NCI-H2171 treated with DMSO at 0.1 percent for 48 hours (cell line): ENCODE measurements at regions not wholly inside any gene's neighbourhood (a gene's known extent, or its start where the extent isn't known, plus 50 kb on each side); places are given as distances from the start of the nearest gene placed in this dataset.
"Not testable (repeated sequence)": the region's sequence is repeated elsewhere in the genome, so short reads cannot be mapped to it uniquely, and the experiment has no call there.

Experiments used
- DNase-seq: peaks from one replicate; lab custom pipeline; 2025; lab: John Stamatoyannopoulos, UW

- DNase-seq, result no peak
Observed at GRCh38 chr3:522888-523287, 326.3 kb downstream of the CHL1 start.

- no peak for DNase-seq
Observed at GRCh38 chr3:525415-525814, 328.9 kb downstream of the CHL1 start.

- no peak for DNase-seq
Observed at GRCh38 chr3:535566-536416, 339.2 kb downstream of the CHL1 start.

- no peak for DNase-seq
Observed at GRCh38 chr3:536417-536813, 339.9 kb downstream of the CHL1 start.

GRCh38 chr3:541062-541801 is 344.7 kb downstream of the CHL1 start:
- DNase-seq, result no peak

GRCh38 chr3:542021-542420 is 345.5 kb downstream of the CHL1 start:
- no peak for DNase-seq

GRCh38 chr3:549636-550035 is 353.1 kb downstream of the CHL1 start:
- peak; percentile 12 for DNase-seq

GRCh38 chr3:550471-550870 is 353.9 kb downstream of the CHL1 start:
- DNase-seq, result peak; percentile 81

GRCh38 chr3:557972-558371 is 361.4 kb downstream of the CHL1 start:
- DNase-seq, result no peak

- DNase-seq, result peak; percentile 12
Observed at GRCh38 chr3:567488-568185, 371.1 kb downstream of the CHL1 start.

- peak; percentile 59 for DNase-seq
Observed at GRCh38 chr3:579529-579928, 383.0 kb downstream of the CHL1 start.

- not testable (repeated sequence) for DNase-seq
Observed at GRCh38 chr3:589066-589465, 392.5 kb downstream of the CHL1 start.

GRCh38 chr3:597304-597703 is 400.7 kb downstream of the CHL1 start:
- not testable (repeated sequence) for DNase-seq

GRCh38 chr3:597746-598145 is 401.2 kb downstream of the CHL1 start:
- not testable (repeated sequence) for DNase-seq

- peak; percentile 59 for DNase-seq
Observed at GRCh38 chr3:607480-607879, 410.9 kb downstream of the CHL1 start.

- no peak for DNase-seq
Observed at GRCh38 chr3:621714-622113, 425.2 kb downstream of the CHL1 start.

- DNase-seq, result no peak
Observed at GRCh38 chr3:622314-622713, 425.8 kb downstream of the CHL1 start.

GRCh38 chr3:623914-624545 is 427.5 kb downstream of the CHL1 start:
- DNase-seq, result no peak

GRCh38 chr3:632571-633170 is 436.1 kb downstream of the CHL1 start:
- DNase-seq, result peak; percentile 65

- DNase-seq, result peak; percentile 19
Observed at GRCh38 chr3:634511-634910, 437.9 kb downstream of the CHL1 start.

- no peak for DNase-seq
Observed at GRCh38 chr3:635393-635792, 438.8 kb downstream of the CHL1 start.

GRCh38 chr3:643376-643775 is 446.8 kb downstream of the CHL1 start:
- no peak for DNase-seq
